HG03060 (cell line): ENCODE measurements at regions not wholly inside any gene's neighbourhood (a gene's known extent, or its start where the extent isn't known, plus 50 kb on each side); places are given as distances from the start of the nearest gene placed in this dataset.
"Not testable (repeated sequence)": the region's sequence is repeated elsewhere in the genome, so short reads cannot be mapped to it uniquely, and the experiment has no call there.

Experiments
- ATAC-seq: cut with Tn5 transposase; IDR thresholded peaks from one replicate; pipeline ENCODE4 v1.9.1; 2021; ENCODE audit warnings: low read depth, moderate number of reproducible peaks; ENCODE audit not compliant: unreplicated experiment

GRCh38 chr12:43193096-43193495 is 358.9 kb downstream of the ADAMTS20 start:
- not testable (repeated sequence) for ATAC-seq

- not testable (repeated sequence) for ATAC-seq
Observed at GRCh38 chr12:43192442-43192841, 359.6 kb downstream of the ADAMTS20 start.

- no peak for ATAC-seq
Observed at GRCh38 chr12:43180242-43180641, 371.8 kb downstream of the ADAMTS20 start.

- no peak for ATAC-seq
Observed at GRCh38 chr12:43179486-43179885, 372.5 kb downstream of the ADAMTS20 start.

- no peak for ATAC-seq
Observed at GRCh38 chr12:43177276-43177675, 374.7 kb downstream of the ADAMTS20 start.

- ATAC-seq: no peak
Observed at GRCh38 chr12:43169115-43169681, 382.8 kb downstream of the ADAMTS20 start.

- no peak for ATAC-seq
Observed at GRCh38 chr12:43167691-43168090, 384.3 kb downstream of the ADAMTS20 start.

GRCh38 chr12:43165351-43165750 is 386.7 kb downstream of the ADAMTS20 start:
- no peak for ATAC-seq

GRCh38 chr12:43162138-43162537 is 389.9 kb downstream of the ADAMTS20 start:
- ATAC-seq: no peak

- no peak for ATAC-seq
Observed at GRCh38 chr12:43159506-43159905, 392.5 kb downstream of the ADAMTS20 start.

GRCh38 chr12:43158126-43158525 is 393.9 kb downstream of the ADAMTS20 start:
- no peak for ATAC-seq

- ATAC-seq: no peak
Observed at GRCh38 chr12:43155376-43155775, 396.6 kb downstream of the ADAMTS20 start.

- no peak for ATAC-seq
Observed at GRCh38 chr12:43154498-43155045, 397.4 kb downstream of the ADAMTS20 start.

GRCh38 chr12:43151441-43151981 is 400.5 kb downstream of the ADAMTS20 start:
- ATAC-seq: no peak

GRCh38 chr12:43148691-43149090 is 403.3 kb downstream of the ADAMTS20 start:
- ATAC-seq: no peak

- no peak for ATAC-seq
Observed at GRCh38 chr12:43147878-43148277, 404.1 kb downstream of the ADAMTS20 start.

- ATAC-seq: no peak
Observed at GRCh38 chr12:43145481-43145880, 406.5 kb downstream of the ADAMTS20 start.

- ATAC-seq: no peak
Observed at GRCh38 chr12:43143278-43143677, 408.7 kb downstream of the ADAMTS20 start.

- ATAC-seq: no peak
Observed at GRCh38 chr12:43132291-43132690, 419.7 kb downstream of the ADAMTS20 start.

GRCh38 chr12:43131301-43131700 is 420.7 kb downstream of the ADAMTS20 start:
- ATAC-seq: no peak

- no peak for ATAC-seq
Observed at GRCh38 chr12:43127886-43128549, 424.0 kb downstream of the ADAMTS20 start.
